ENCODE measurements at regions not wholly inside any gene's neighbourhood (a gene's known extent, or its start where the extent isn't known, plus 50 kb on each side); places are given as distances from the start of the nearest gene placed in this dataset.

GRCh38 chr2:173611121-173611520, 256.4 kb downstream of the CDCA7 start:
- TF ChIP-seq CTCF (IDR thresholded peaks at IDR 0.05; ENCODE audit: borderline replicate concordance, control extremely low read depth, extremely low read depth, insufficient read depth, missing control alignments): no peak
- in situ Hi-C loops (cut with MboI; ENCODE audit: low sequenced_read_pairs, unreplicated experiment): no loop called here
- no peak for DNase-seq (ENCODE audit: low spot score)

GRCh38 chr2:173612354-173612753, 257.7 kb downstream of the CDCA7 start:
- TF ChIP-seq CTCF (IDR thresholded peaks at IDR 0.05; ENCODE audit: borderline replicate concordance, control extremely low read depth, extremely low read depth, insufficient read depth, missing control alignments): no peak
- in situ Hi-C loops (cut with MboI; ENCODE audit: low sequenced_read_pairs, unreplicated experiment): no loop called here
- DNase-seq (ENCODE audit: low spot score): no peak

GRCh38 chr2:173613386-173613785, 258.7 kb downstream of the CDCA7 start:
- in situ Hi-C loops (cut with MboI; ENCODE audit: low sequenced_read_pairs, unreplicated experiment): no loop called here
- TF ChIP-seq CTCF (IDR thresholded peaks at IDR 0.05; ENCODE audit: borderline replicate concordance, control extremely low read depth, extremely low read depth, insufficient read depth, missing control alignments): no peak
- DNase-seq (ENCODE audit: low spot score): no peak

- TF ChIP-seq CTCF (IDR thresholded peaks at IDR 0.05; ENCODE audit: borderline replicate concordance, control extremely low read depth, extremely low read depth, insufficient read depth, missing control alignments): no peak
- DNase-seq (ENCODE audit: low spot score): no peak
- in situ Hi-C loops (cut with MboI; ENCODE audit: low sequenced_read_pairs, unreplicated experiment): no loop called here
Measured at GRCh38 chr2:173614265-173614930, 259.7 kb downstream of the CDCA7 start.

- no peak for DNase-seq (ENCODE audit: low spot score)
- in situ Hi-C loops (cut with MboI; ENCODE audit: low sequenced_read_pairs, unreplicated experiment): no loop called here
- TF ChIP-seq CTCF (IDR thresholded peaks at IDR 0.05; ENCODE audit: borderline replicate concordance, control extremely low read depth, extremely low read depth, insufficient read depth, missing control alignments): no peak
Measured at GRCh38 chr2:173623438-173624319, 269.0 kb downstream of the CDCA7 start.

GRCh38 chr2:173625315-173625714, 270.6 kb downstream of the CDCA7 start:
- no peak for TF ChIP-seq CTCF (IDR thresholded peaks at IDR 0.05; ENCODE audit: borderline replicate concordance, control extremely low read depth, extremely low read depth, insufficient read depth, missing control alignments)
- no peak for DNase-seq (ENCODE audit: low spot score)
- in situ Hi-C loops (cut with MboI; ENCODE audit: low sequenced_read_pairs, unreplicated experiment): no loop called here

Data from GM13976 (cell line).